ENCODE measurements at regions not wholly inside any gene's neighbourhood (a gene's known extent, or its start where the extent isn't known, plus 50 kb on each side); places are given as distances from the start of the nearest gene placed in this dataset.

DNA sequence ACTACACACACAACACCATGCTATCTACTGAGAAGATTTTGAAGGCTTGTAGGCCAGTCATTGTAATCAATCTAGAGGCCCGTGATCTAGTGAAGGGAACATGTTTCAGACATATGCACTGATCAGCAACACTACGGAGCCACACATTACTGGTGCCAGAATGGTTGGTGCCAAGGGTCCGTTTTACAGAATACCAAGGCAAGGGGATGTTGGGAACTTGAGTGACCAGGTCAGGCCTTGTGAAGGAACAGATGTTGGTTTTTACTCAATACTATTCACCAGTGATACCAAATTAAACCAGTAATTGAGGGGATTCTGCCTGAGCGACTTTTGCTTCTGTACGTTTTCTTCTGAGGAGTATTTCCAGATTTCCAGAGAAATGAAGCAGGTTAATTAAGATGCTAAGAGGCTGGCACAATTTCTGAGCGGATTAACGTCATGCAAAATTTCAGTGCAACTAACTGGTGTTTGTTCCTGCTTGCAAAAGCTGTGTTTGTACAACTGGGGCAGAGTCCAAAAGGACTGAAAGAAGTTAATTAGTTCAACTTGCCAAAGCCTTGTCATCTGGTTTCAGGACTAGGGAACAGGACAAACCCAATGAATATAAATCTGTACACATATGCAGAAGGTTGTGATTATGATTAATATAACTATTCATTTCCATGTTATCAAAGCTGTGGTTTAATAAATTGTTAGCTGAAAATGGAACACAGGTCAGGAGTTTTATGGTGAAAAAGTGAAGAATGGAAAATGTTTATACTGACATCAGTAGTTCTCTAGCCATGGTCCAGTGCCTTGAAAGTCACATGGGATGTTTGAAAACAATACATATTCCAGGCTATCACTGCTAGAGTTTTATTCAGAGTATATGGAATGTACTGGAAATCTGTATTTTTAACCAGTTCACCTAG is 432.1 kb upstream of the DCC start:
- TF ChIP-seq EP300 (IDR thresholded peaks at IDR 0.05), result no peak
- TF ChIP-seq, protein P1, sequence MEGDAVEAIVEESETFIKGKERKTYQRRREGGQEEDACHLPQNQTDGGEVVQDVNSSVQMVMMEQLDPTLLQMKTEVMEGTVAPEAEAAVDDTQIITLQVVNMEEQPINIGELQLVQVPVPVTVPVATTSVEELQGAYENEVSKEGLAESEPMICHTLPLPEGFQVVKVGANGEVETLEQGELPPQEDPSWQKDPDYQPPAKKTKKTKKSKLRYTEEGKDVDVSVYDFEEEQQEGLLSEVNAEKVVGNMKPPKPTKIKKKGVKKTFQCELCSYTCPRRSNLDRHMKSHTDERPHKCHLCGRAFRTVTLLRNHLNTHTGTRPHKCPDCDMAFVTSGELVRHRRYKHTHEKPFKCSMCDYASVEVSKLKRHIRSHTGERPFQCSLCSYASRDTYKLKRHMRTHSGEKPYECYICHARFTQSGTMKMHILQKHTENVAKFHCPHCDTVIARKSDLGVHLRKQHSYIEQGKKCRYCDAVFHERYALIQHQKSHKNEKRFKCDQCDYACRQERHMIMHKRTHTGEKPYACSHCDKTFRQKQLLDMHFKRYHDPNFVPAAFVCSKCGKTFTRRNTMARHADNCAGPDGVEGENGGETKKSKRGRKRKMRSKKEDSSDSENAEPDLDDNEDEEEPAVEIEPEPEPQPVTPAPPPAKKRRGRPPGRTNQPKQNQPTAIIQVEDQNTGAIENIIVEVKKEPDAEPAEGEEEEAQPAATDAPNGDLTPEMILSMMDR (IDR thresholded peaks at IDR 0.05), result no peak
- TF ChIP-seq POLR2A (IDR thresholded peaks at IDR 0.05), result no peak
- H3K27me3 ChIP-seq, result no peaks in the 10 kb centered on the region
- no peak overlapping the region for H3K4me3 ChIP-seq
- no peaks in the 10 kb centered on the region for H3K4me1 ChIP-seq (ENCODE audit: insufficient read depth)
- no peaks in the 10 kb centered on the region for H3K36me3 ChIP-seq
- intact Hi-C loops (cut with DNase I), result no loop called here
- H3K9me3 ChIP-seq, result no peaks in the 10 kb centered on the region
- H3K27ac ChIP-seq, result no peak overlapping the region
- no peak for DNase-seq
- WGBS, 3 donors, result 82 to 84% (median 84%) methylated on average over 7 of the region's 7 CpGs

DNA sequence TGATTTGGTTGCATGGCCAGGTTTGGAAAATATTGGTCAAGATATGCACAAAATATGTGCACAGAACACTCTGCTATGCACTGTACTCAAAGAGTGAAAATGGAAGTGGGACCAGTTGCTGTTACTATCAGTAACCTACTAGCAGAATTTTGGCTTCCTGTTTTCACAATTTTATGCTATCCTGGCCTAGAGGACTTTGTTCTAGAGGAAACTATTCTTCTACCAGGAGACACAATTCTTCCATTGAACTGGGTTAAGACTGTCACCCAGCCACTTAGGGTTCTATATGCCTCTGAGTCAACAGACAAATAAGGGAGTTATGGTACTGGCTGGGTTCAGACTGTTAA is 431.4 kb upstream of the DCC start:
- Histone ChIP-seq H3K36me3 (no peaks in the 10 kb centered on the region), H3K27me3 (no peaks in the 10 kb centered on the region), H3K27ac (no peak overlapping the region), H3K9me3 (no peaks in the 10 kb centered on the region), H3K4me3 (no peak overlapping the region), H3K4me1 (ENCODE audit: insufficient read depth) (no peaks in the 10 kb centered on the region)
- TF ChIP-seq POLR2A (IDR thresholded peaks at IDR 0.05) (no peak), EP300 (IDR thresholded peaks at IDR 0.05) (no peak)
- TF ChIP-seq, protein P1 (IDR thresholded peaks at IDR 0.05), result no peak
- no peak for DNase-seq
- intact Hi-C loops (cut with DNase I), result no loop called here

DNA sequence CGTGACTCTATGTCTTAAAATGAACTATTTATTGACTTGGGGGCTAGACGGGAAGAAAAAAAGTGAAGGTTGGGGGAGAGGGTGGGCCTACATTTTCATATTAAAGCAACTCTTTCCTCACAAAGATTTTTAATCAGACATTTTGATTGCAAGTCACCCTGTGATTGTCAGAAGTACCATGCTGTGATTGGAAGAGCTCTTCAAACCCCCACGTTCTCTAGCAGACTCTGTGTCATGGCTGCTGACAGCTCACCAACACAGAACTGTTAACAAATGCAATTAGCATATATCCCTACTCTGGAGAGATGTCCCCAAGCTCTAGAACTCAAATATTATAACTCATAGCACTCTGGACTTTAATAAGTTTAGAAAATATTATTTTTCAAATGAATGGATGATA is 428.4 kb upstream of the DCC start:
- DNase-seq, result no peak
- H3K4me3 ChIP-seq, result no peak overlapping the region
- intact Hi-C loops (cut with DNase I), result no loop called here
- H3K9me3 ChIP-seq, result no peaks in the 10 kb centered on the region
- H3K36me3 ChIP-seq, result no peaks in the 10 kb centered on the region
- H3K27me3 ChIP-seq, result no peaks in the 10 kb centered on the region
- TF ChIP-seq EP300 (IDR thresholded peaks at IDR 0.05) (no peak), POLR2A (IDR thresholded peaks at IDR 0.05) (no peak)
- TF ChIP-seq, protein P1 (IDR thresholded peaks at IDR 0.05), result no peak
- no peaks in the 10 kb centered on the region for H3K4me1 ChIP-seq (ENCODE audit: insufficient read depth)
- WGBS, 3 donors, result 73 to 78% (median 75%) methylated on average over 3 of the region's 3 CpGs
- no peak overlapping the region for H3K27ac ChIP-seq

DNA sequence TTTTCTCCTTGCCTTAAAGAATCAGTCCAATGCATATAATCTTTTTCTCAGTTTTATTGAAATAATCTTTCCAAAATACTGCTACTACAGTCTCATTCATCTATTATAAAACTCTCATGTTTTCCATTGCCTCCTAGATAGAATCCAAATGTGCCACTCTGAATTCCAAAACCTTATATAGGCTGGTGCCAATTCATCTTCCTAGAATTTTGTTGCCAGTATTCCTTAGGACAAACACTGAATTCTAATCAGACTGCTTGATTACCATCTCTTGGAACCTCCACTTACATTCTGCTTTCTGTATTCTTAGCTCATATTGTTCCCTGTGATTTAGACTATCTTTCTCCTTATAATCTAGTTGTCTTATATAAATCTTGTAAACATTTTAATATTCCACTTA is 427.6 kb upstream of the DCC start:
- no peak for DNase-seq
- Histone ChIP-seq H3K9me3 (no peaks in the 10 kb centered on the region), H3K36me3 (no peaks in the 10 kb centered on the region), H3K27ac (no peak overlapping the region), H3K4me3 (no peak overlapping the region), H3K4me1 (ENCODE audit: insufficient read depth) (no peaks in the 10 kb centered on the region), H3K27me3 (no peaks in the 10 kb centered on the region)
- no peak for TF ChIP-seq EP300 (IDR thresholded peaks at IDR 0.05)
- TF ChIP-seq POLR2A (IDR thresholded peaks at IDR 0.05), result no peak
- intact Hi-C loops (cut with DNase I), result no loop called here

DNA sequence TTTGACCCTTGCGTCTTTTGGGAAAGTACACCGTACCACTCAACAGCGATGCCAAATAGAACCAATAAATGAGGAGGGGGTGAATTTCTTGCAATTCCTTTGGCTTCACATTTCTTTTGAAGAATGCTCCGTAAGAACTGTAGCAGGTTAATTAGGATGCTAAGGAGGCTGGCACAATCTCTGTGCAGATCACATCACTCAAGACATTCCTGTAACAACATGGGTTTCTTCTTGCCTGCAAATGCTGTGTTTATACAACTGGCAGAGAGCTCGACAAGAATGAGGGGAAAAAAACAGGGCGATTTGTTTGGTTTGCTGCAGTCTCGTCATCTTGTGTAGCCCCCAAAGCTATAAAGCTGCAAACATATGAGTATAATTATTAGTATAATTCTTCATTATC is 424.8 kb upstream of the DCC start:
- Histone ChIP-seq H3K36me3 (no peaks in the 10 kb centered on the region), H3K27ac (no peak overlapping the region), H3K27me3 (no peaks in the 10 kb centered on the region), H3K4me3 (no peak overlapping the region), H3K9me3 (no peaks in the 10 kb centered on the region), H3K4me1 (ENCODE audit: insufficient read depth) (no peaks in the 10 kb centered on the region)
- TF ChIP-seq POLR2A (IDR thresholded peaks at IDR 0.05), result no peak
- TF ChIP-seq, protein P1 (IDR thresholded peaks at IDR 0.05), result no peak
- no peak for TF ChIP-seq EP300 (IDR thresholded peaks at IDR 0.05)
- 29 to 54% (median 42%) methylated on average over 7 of the region's 7 CpGs for WGBS, 3 donors
- no peak for DNase-seq
- intact Hi-C loops (cut with DNase I), result no loop called here

Measured in ovary (tissue), 7 donors.